LHCN-M2 (cell line): ENCODE measurements at regions not wholly inside any gene's neighbourhood (a gene's known extent, or its start where the extent isn't known, plus 50 kb on each side); places are given as distances from the start of the nearest gene placed in this dataset.
A peak's percentile ranks its signal among the peaks of the same experiment; 100 is the strongest.

Experiments used
- DNase-seq: peaks from one replicate; pipeline ENCODE4 v3.0.0-alpha.2; 2012; ENCODE audit warnings: low read depth

DNA sequence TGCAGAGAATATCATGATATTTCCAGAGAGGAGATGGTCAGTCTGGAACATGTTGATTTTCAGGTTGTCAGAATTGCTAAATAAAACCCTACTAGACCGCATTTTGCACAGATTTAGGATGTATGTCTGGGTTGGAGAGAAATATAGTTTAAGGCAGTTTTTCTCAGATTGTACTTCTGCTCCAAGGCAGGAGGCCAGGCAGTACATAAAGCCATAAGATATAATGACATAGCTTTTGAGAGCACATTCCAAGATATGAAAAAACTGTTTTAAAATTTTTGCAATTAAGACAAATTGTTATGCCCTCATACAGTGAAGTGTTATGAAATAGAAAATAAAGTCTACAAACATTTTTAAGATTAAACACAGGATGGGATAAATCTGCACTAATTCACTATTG, 301.8 kb upstream of the CBLB start:
- no peak for DNase-seq

DNA sequence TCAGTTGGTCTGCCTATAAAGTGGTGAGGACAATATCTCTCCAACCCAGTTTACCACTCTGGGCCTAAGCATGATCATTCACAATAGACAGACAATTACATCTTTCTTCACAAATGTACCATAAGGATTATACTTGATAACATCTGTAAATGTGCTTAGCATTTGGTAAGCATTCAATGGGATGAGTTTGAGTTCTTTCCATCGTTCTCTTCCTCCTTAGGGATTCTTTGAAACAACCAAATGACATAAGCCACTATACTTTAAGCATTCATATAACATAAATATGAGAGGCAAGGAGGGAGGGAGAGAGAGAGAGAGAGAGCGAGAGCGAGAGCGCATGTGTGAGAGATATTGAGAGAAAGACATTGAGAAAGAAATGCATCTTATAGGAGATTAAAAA, 303.3 kb upstream of the CBLB start:
- DNase-seq: no peak

GRCh38 chr3:106172780-106173179, 304.0 kb upstream of the CBLB start:
- DNase-seq: no peak

DNA sequence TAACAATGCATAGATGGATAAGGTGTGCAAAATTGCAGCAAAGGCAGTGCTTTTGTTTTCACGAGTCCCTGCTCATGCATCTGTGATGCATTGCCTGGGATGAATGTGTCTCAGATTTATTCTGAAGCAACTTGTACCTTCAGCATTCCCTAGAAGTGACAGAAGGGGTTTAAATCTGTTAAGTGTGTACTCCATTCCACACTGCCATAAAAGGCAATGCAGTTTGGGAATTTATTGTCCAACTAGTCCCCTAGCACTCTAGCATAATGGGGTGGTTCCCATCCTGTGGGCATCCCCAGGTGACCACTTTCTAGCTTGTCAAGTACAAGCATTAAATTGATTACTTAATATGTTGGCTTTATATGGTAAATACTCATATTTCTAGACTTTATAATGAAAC, 306.5 kb upstream of the CBLB start:
- DNase-seq: no peak

DNA sequence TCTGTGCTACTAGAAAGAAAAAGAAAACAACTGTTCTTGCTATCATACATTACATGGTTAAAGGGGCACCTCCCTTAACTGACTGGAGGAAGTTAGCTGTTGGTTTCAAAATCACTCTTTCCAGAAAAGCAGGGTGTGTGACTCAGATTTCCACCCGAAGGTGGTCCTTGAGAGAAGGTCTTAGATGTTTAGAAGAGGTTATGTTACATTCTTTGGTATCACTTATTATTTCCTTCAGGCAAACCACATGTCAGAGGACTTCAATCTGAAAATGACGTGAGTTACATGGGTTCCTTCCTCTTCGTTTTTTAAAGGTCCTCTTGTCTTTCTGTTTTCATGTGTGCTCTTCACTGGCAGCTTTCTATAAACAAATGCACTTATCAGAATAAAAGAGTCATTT, 307.9 kb upstream of the CBLB start:
- DNase-seq: peak; percentile 5

DNA sequence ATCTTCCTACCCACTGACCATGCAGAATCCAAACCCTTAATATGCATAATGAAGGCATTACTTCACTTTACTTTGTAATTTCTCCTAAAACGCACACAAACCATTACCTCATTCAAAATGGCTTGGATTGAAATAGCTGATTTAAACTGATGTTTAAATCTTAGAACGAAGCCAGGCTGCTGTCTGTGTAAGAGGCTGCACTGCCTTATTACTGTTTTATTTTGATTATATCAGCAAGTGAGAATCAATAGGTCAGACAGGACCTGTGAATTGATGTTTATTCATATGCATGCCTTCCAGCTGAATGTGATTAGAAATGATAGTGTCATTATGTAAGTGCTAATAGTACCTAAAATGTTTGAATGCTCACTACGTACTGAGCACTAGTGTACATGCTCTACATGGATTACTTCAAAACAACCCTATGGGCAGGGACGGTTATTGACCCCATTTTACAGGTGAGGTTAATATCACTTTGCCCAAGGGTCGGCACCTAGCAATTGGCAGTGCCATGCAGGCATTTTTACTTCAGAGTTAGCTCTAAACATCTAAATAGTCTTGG, 314.2 kb upstream of the CBLB start:
- DNase-seq: no peak

- peak; percentile 68 for DNase-seq
Observed at GRCh38 chr3:106183762-106184391, 315.1 kb upstream of the CBLB start.

- DNase-seq: no peak
Observed at GRCh38 chr3:106184540-106185457, 316.0 kb upstream of the CBLB start.

DNA sequence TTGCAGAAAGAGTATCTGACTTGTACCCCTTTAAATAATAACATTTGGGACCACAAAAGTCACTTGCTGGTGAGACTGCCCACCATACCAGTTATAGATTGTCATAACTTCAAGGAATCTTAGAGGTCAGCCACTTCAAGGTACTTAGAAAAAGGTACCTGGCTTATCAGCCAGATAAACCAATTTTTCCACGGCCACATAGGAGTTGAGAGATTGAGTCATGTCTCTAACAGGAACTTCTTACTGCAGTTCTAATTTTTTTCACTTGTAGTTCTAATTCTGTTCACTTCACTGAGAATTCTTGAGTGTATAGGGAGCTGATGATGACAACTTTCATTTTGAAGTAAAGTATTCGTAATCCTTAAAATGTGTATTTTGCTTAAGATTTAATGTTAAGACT, 317.1 kb upstream of the CBLB start:
- DNase-seq: no peak

DNA sequence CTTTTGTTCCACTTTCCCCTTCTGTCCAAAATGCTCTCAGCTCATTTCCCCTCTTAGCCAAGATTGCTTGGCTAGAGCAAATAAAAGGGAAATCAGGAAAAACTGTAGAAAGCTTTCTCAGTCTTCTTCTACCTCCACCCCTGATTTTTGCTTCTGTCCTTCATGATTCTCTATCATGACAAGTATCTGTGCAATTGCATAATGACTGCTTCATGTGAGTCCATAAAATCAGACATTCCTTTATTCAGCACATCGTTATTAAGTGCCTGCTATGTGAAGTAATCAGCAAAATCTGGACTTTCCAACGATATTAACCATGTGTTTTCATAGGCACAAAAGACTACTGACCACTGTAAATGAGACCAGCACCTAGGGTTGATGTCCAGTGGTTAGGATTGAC, 321.5 kb upstream of the CBLB start:
- no peak for DNase-seq

GRCh38 chr3:106191211-106191610, 322.4 kb upstream of the CBLB start:
- no peak for DNase-seq

- DNase-seq: no peak
Observed at GRCh38 chr3:106191913-106192312, 323.1 kb upstream of the CBLB start.

DNA sequence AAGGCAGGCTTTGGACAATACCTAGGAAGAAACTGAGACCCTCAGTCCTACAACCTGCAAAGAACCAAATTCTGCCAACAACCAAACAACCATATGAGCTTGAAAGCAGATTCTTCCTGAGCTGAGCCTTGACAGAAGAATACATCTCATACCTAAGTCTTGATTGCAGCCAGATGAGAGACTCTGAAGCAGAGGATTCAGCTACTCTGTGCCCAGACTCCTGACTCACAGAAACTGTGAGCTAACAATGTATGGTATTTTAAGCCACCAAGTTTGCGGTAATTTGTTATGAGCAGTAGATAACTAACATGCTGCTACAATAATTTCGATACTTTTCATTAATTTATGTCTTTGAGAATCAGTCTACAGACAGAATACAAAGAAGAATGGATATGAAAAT, 325.1 kb upstream of the CBLB start:
- DNase-seq: no peak

GRCh38 chr3:106194726-106195125, 325.9 kb upstream of the CBLB start:
- no peak for DNase-seq

- no peak for DNase-seq
Observed at GRCh38 chr3:106197532-106198194, 328.9 kb upstream of the CBLB start.

DNA sequence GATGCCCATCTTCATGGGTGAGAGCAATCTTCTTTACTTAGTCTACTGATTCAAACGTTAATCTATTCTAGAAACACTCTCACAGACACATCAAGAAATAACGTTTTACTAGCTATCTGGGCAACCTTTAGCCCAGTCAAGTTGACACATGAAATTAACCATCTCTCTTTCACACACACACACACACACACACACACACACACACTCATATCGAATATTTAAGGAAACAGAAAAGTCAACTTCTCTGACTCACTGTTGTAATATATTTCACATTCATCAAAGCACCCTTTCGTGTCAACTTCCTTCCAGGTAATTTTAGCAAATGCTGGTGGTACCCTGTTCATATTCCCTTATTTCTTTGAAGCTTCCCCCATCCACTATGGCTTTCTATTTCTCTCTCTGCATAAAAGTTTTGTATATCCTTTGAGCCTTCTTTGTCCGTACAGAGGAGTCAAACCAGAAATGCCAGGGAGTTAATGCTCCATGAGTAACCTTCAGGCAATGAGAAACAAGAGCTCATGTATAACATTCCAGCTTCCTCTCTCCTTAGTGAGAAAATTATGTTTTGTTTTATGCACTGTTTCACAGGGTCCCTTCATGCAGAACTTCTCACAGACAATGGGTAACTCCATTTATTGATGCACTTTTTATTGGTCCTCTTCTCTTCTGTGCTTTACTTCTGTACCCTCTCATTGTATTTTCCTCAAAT, 335.5 kb upstream of the CBLB start:
- DNase-seq: no peak

DNA sequence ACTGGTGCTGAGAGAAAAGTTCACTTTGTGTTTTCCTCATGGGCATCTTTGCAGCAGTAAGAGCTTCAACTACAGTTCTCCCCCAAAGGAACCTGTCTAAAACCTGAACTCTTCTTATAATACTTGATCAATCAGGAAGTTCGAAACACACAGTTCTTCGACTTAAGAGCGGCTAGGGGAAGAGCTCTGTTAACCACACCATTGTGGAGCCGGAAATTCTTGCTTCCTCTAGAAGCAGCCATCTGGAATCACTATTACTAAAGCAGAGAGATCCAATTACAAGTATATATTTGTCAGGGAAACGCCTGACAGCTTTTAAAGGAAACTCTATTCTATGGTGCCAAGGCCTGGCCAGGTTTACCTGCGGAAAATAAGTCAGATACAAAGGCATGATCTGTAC, 337.3 kb upstream of the CBLB start:
- DNase-seq: no peak

GRCh38 chr3:106206613-106207012, 337.8 kb upstream of the CBLB start:
- no peak for DNase-seq

- DNase-seq: no peak
Observed at GRCh38 chr3:106208251-106208650, 339.4 kb upstream of the CBLB start.

GRCh38 chr3:106208967-106209366, 340.2 kb upstream of the CBLB start:
- peak; percentile 57 for DNase-seq

DNA sequence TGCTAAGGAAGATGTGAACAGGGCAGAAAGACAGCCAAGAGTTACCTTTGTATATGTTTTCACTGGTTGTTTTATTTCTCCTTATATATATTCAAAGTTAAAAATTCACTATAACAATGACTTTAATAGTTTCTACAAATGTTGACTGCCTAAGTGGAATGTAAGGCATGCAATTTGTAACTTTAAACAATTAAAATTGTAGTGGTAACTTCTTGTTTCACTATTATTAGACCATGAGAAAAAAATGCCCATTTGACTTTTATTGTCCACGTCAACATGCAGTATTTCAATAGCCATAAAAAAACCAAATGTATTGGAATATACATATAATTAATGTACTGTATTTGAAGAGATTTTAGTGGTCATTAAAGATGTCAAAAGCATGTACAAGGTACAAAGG, 340.7 kb upstream of the CBLB start:
- no peak for DNase-seq

- no peak for DNase-seq
Observed at GRCh38 chr3:106210923-106211322, 342.1 kb upstream of the CBLB start.
